Breast epithelium (tissue), 4 donors: ENCODE measurements at regions not wholly inside any gene's neighbourhood (a gene's known extent, or its start where the extent isn't known, plus 50 kb on each side); places are given as distances from the start of the nearest gene placed in this dataset.

ENCODE experiments used
- DNase-seq, 2 donors: peaks; one replicate each; pipeline ENCODE4 v3.0.0-alpha.2; 2019; ENCODE audit warnings: low spot score in 2 of 2
- H3K27ac ChIP-seq, 2 donors: fragments of 200-600 bp; sonication (generic) in 1 of 2; one replicate each; pipeline ENCODE4 v1.5.1; 2016 to 2019; ENCODE audit warnings: mild to moderate bottlenecking in 1 of 2
- H3K27me3 ChIP-seq, 2 donors: fragments of 200-600 bp; sonication (generic) in 1 of 2; one replicate each; pipeline versions ENCODE4 v1.5.1 to v1.6.0; 2017 to 2019; ENCODE audit warnings: control low read depth in 1 of 2, mild to moderate bottlenecking in 1 of 2
- H3K36me3 ChIP-seq: fragments of 200-600 bp; one replicate; pipeline ENCODE4 v1.5.1; 2019
- H3K4me1 ChIP-seq, 2 donors: fragments of 200-600 bp; sonication (generic); one replicate each; pipeline ENCODE4 v1.5.1; 2016 to 2019; ENCODE audit warnings: control low read depth in 1 of 2
- H3K4me3 ChIP-seq, 3 donors: fragments of 200-600 bp; sonication (generic); 1 replicate in 2 of 3; 2 replicates in 1 of 3; pipeline ENCODE4 v1.5.1; 2016 to 2019; ENCODE audit warnings: mild to moderate bottlenecking in 3 of 3, moderate library complexity in 2 of 3
- H3K9me3 ChIP-seq, 2 donors: fragments of 200-600 bp; sonication (generic) in 1 of 2; one replicate each; pipeline ENCODE4 v1.5.1; 2016 to 2019; ENCODE audit warnings: control low read depth in 1 of 2
- CTCF ChIP-seq, 3 donors: fragments of 450-650 bp; IDR thresholded peaks; one replicate each; pipeline ENCODE4 v1.5.1; 2016 to 2017; ENCODE audit warnings: antibody characterized with exemption in 3 of 3, mild to moderate bottlenecking in 3 of 3, moderate library complexity in 3 of 3
- POLR2A ChIP-seq: fragments of 450-650 bp; IDR thresholded peaks from one replicate; pipeline ENCODE4 v1.6.1; 2016; ENCODE audit warnings: antibody characterized with exemption, mild to moderate bottlenecking, moderate library complexity
- POLR2AphosphoS5 ChIP-seq, 3 donors: sonication (generic); formaldehyde crosslinking; IDR thresholded peaks; one replicate each; pipeline ENCODE4 v1.6.1; 2017; ENCODE audit warnings: antibody characterized with exemption in 3 of 3
- intact Hi-C: fragments of 100-400 bp; cut with DNase I; formaldehyde crosslinking; loops from one replicate; pipeline ENCODE4 v1.15.1; 2023; ENCODE audit warnings: low total_unique reads

GRCh38 chr9:108410161-108410560, 445.6 kb downstream of the ACTL7B start:
- no peaks in the 10 kb centered on the region for H3K27me3 ChIP-seq
- no peak overlapping the region for H3K4me3 ChIP-seq
- TF ChIP-seq POLR2A (no peak), POLR2AphosphoS5 (IDR thresholded peaks at IDR 0.05) (no peak), CTCF (IDR thresholded peaks at IDR 0.05) (no peak)
- no peak for DNase-seq
- H3K4me1 ChIP-seq, result no peaks in the 10 kb centered on the region
- no peaks in the 10 kb centered on the region for H3K9me3 ChIP-seq
- H3K36me3 ChIP-seq, result no peaks in the 10 kb centered on the region
- intact Hi-C loops, result no loop called here
- H3K27ac ChIP-seq, result no peak overlapping the region

- Histone ChIP-seq H3K4me1 (no peaks in the 10 kb centered on the region), H3K36me3 (no peaks in the 10 kb centered on the region), H3K9me3 (peaks cover 0 to 5% of the 10 kb centered on the region in 2 donors), H3K27me3 (no peaks in the 10 kb centered on the region), H3K4me3 (no peak overlapping the region), H3K27ac (no peak overlapping the region)
- no peak for DNase-seq
- TF ChIP-seq CTCF (IDR thresholded peaks at IDR 0.05) (no peak), POLR2A (no peak)
- intact Hi-C loops, result no loop called here
Observed at GRCh38 chr9:108400297-108400696, 455.5 kb downstream of the ACTL7B start.

GRCh38 chr9:108399851-108400250, 455.9 kb downstream of the ACTL7B start:
- H3K36me3 ChIP-seq, result no peaks in the 10 kb centered on the region
- intact Hi-C loops, result no loop called here
- DNase-seq, result no peak
- peaks cover 0 to 5% of the 10 kb centered on the region in 2 donors for H3K9me3 ChIP-seq
- TF ChIP-seq CTCF (IDR thresholded peaks at IDR 0.05) (no peak), POLR2A (no peak), POLR2AphosphoS5 (IDR thresholded peaks at IDR 0.05) (no peak)
- no peaks in the 10 kb centered on the region for H3K4me1 ChIP-seq
- H3K27me3 ChIP-seq, result no peaks in the 10 kb centered on the region
- no peak overlapping the region for H3K27ac ChIP-seq
- H3K4me3 ChIP-seq, result no peak overlapping the region

GRCh38 chr9:108397286-108397685, 458.5 kb downstream of the ACTL7B start:
- no peak overlapping the region for H3K27ac ChIP-seq
- H3K27me3 ChIP-seq, result no peaks in the 10 kb centered on the region
- no peak overlapping the region for H3K4me3 ChIP-seq
- no peaks in the 10 kb centered on the region for H3K36me3 ChIP-seq
- intact Hi-C loops, result no loop called here
- DNase-seq, result no peak
- no peaks in the 10 kb centered on the region for H3K4me1 ChIP-seq
- peaks cover 0 to 5% of the 10 kb centered on the region in 2 donors for H3K9me3 ChIP-seq
- TF ChIP-seq POLR2A, result no peak
- TF ChIP-seq POLR2AphosphoS5 (IDR thresholded peaks at IDR 0.05), result no peak
- no peak for TF ChIP-seq CTCF (IDR thresholded peaks at IDR 0.05)

GRCh38 chr9:108396611-108397010, 459.2 kb downstream of the ACTL7B start:
- no peak for DNase-seq
- Histone ChIP-seq H3K27ac (no peak overlapping the region), H3K4me1 (no peaks in the 10 kb centered on the region), H3K27me3 (no peaks in the 10 kb centered on the region), H3K9me3 (peaks cover 0 to 5% of the 10 kb centered on the region in 2 donors), H3K36me3 (no peaks in the 10 kb centered on the region), H3K4me3 (no peak overlapping the region)
- intact Hi-C loops, result no loop called here
- no peak for TF ChIP-seq CTCF (IDR thresholded peaks at IDR 0.05)
- no peak for TF ChIP-seq POLR2AphosphoS5 (IDR thresholded peaks at IDR 0.05)
- no peak for TF ChIP-seq POLR2A
